ENCODE measurements at regions not wholly inside any gene's neighbourhood (a gene's known extent, or its start where the extent isn't known, plus 50 kb on each side); places are given as distances from the start of the nearest gene placed in this dataset.
A peak's percentile ranks its signal among the peaks of the same experiment; 100 is the strongest.

DNA sequence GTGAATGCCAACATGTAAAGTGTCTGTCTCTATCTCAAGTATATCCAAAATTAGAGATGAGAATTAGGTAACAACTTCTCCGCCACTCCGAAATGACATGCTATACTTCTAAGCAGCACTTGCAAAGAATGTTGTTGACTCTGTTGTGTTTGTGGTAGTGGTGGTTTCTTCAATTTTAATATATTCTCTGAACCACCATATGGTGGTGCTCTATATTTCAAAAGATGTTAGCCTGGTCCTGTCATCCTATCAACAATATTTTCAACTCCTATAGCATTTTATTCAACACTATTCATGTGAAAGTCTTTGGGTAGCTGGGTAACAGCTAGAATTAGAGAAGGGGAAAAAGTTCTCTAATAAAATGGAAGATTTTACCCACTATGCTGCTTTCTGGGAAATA is 1622.8 kb upstream of the IGFBP7 start:
- ChIA-PET CTCF (ENCODE audit: unreplicated experiment) (no interaction called here), POLR2A (interaction anchor here (0.6 kb wide), 1 partner anchor 167 kb away, joined by 3 read pairs; no protein-coding TSS in a partner anchor)
- H3K79me2 ChIP-seq (ENCODE audit: insufficient read depth, low read depth, low read length) = no peaks in the 10 kb centered on the region
- intact Hi-C loops (cut with micrococcal nuclease; ENCODE audit: unreplicated experiment) = no loop called here
- no peaks in the 10 kb centered on the region for H4K20me1 ChIP-seq (ENCODE audit: insufficient read depth, low read length)
- no peaks in the 10 kb centered on the region for H3K4me1 ChIP-seq (ENCODE audit: insufficient read depth, low read length, poor library complexity, severe bottlenecking)
- no peaks in the 10 kb centered on the region for H3K9me2 ChIP-seq (ENCODE audit: insufficient read depth, low read length)
- H3K4me3 ChIP-seq (ENCODE audit: low read depth, low read length, poor library complexity, severe bottlenecking) = no peak overlapping the region
- no peaks in the 10 kb centered on the region for H3K9me3 ChIP-seq (ENCODE audit: low read length)
- H3K4me2 ChIP-seq (ENCODE audit: low read length) = no peak overlapping the region
- no peaks in the 10 kb centered on the region for H3K36me3 ChIP-seq (ENCODE audit: insufficient read depth, low read length)
- BruUV-seq (replicated peaks) = no TSS peak
- TF ChIP-seq, protein P1, sequence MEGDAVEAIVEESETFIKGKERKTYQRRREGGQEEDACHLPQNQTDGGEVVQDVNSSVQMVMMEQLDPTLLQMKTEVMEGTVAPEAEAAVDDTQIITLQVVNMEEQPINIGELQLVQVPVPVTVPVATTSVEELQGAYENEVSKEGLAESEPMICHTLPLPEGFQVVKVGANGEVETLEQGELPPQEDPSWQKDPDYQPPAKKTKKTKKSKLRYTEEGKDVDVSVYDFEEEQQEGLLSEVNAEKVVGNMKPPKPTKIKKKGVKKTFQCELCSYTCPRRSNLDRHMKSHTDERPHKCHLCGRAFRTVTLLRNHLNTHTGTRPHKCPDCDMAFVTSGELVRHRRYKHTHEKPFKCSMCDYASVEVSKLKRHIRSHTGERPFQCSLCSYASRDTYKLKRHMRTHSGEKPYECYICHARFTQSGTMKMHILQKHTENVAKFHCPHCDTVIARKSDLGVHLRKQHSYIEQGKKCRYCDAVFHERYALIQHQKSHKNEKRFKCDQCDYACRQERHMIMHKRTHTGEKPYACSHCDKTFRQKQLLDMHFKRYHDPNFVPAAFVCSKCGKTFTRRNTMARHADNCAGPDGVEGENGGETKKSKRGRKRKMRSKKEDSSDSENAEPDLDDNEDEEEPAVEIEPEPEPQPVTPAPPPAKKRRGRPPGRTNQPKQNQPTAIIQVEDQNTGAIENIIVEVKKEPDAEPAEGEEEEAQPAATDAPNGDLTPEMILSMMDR (conservative IDR thresholded peaks at IDR 0.05; ENCODE audit: low read length) = peak; percentile 37; the same call in 1 of the 2 replicates
- no peak for TF ChIP-seq EZH2phosphoT487 (IDR thresholded peaks at IDR 0.05; ENCODE audit: borderline replicate concordance, low read depth, low read length)
- no peak for DNase-seq (ENCODE audit: low spot score)
- no peak overlapping the region for H3K27ac ChIP-seq (ENCODE audit: low read depth, low read length, poor library complexity, severe bottlenecking)
- no peak overlapping the region for H2AFZ ChIP-seq (ENCODE audit: low read length)

DNA sequence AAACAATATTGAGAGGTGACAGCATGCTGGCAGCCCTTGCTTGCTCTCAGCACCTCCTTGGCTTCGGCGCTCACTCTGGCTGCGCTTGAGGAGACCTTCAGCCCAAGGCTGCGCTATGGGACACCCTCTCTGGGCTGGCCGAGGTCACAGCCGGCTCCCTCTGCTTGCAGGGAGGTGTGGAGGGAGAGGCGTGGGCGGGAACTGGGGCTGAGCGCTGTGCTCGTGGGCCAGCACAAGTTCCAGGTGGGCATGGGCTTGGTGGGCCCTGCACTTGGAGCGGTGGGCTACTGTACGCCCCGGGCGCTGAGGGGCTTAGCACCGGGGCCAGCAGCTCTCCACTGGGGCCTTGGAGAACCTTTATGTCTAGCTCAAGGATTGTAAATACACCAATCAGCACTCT is 1613.8 kb upstream of the IGFBP7 start:
- BruUV-seq (replicated peaks) = no TSS peak
- Histone ChIP-seq H3K79me2 (ENCODE audit: insufficient read depth, low read depth, low read length) (no peaks in the 10 kb centered on the region), H2AFZ (ENCODE audit: low read length) (no peak overlapping the region), H3K9me2 (ENCODE audit: insufficient read depth, low read length) (no peaks in the 10 kb centered on the region), H3K4me1 (ENCODE audit: insufficient read depth, low read length, poor library complexity, severe bottlenecking) (no peaks in the 10 kb centered on the region), H3K27ac (ENCODE audit: low read depth, low read length, poor library complexity, severe bottlenecking) (no peak overlapping the region), H4K20me1 (ENCODE audit: insufficient read depth, low read length) (no peaks in the 10 kb centered on the region), H3K4me3 (ENCODE audit: low read depth, low read length, poor library complexity, severe bottlenecking) (no peak overlapping the region), H3K4me2 (ENCODE audit: low read length) (no peak overlapping the region), H3K9me3 (ENCODE audit: low read length) (no peaks in the 10 kb centered on the region), H3K36me3 (ENCODE audit: insufficient read depth, low read length) (no peaks in the 10 kb centered on the region)
- POLR2A ChIA-PET = no interaction called here
- intact Hi-C loops (cut with micrococcal nuclease; ENCODE audit: unreplicated experiment) = no loop called here
- TF ChIP-seq EZH2phosphoT487 (IDR thresholded peaks at IDR 0.05; ENCODE audit: borderline replicate concordance, low read depth, low read length) = no peak
- TF ChIP-seq, protein P1 (conservative IDR thresholded peaks at IDR 0.05; ENCODE audit: low read length) = no peak
- DNase-seq (ENCODE audit: low spot score) = no peak
- CTCF ChIA-PET (ENCODE audit: unreplicated experiment) = no interaction called here

DNA sequence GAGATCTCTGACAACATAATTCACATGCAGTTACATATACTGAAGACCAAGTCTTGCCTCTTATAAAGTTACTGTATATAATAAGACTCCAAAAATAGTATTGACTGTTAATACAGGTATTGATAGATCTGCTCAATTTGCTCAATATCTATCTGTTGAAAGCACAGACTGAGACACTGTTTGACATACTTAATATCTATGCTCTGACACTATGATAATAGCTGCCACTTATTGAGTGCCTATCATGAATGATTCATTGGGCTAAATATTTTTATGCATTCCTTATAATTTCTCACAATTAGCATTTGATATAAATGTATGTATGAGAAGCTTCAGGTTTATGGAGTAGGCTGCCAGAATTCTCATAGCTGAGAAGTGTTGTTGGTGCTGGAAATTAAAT is 1600.9 kb upstream of the IGFBP7 start:
- CTCF ChIA-PET (ENCODE audit: unreplicated experiment) = no interaction called here
- Histone ChIP-seq H4K20me1 (ENCODE audit: insufficient read depth, low read length) (no peaks in the 10 kb centered on the region), H3K4me1 (ENCODE audit: insufficient read depth, low read length, poor library complexity, severe bottlenecking) (no peaks in the 10 kb centered on the region), H3K9me2 (ENCODE audit: insufficient read depth, low read length) (no peaks in the 10 kb centered on the region), H3K4me3 (ENCODE audit: low read depth, low read length, poor library complexity, severe bottlenecking) (no peak overlapping the region), H3K27ac (ENCODE audit: low read depth, low read length, poor library complexity, severe bottlenecking) (no peak overlapping the region), H3K4me2 (ENCODE audit: low read length) (no peak overlapping the region), H3K36me3 (ENCODE audit: insufficient read depth, low read length) (no peaks in the 10 kb centered on the region), H2AFZ (ENCODE audit: low read length) (no peak overlapping the region), H3K9me3 (ENCODE audit: low read length) (no peaks in the 10 kb centered on the region), H3K79me2 (ENCODE audit: insufficient read depth, low read depth, low read length) (no peaks in the 10 kb centered on the region)
- intact Hi-C loops (cut with micrococcal nuclease; ENCODE audit: unreplicated experiment) = no loop called here
- no TSS peak for BruUV-seq (replicated peaks)
- no peak for TF ChIP-seq EZH2phosphoT487 (IDR thresholded peaks at IDR 0.05; ENCODE audit: borderline replicate concordance, low read depth, low read length)
- TF ChIP-seq, protein P1 (conservative IDR thresholded peaks at IDR 0.05; ENCODE audit: low read length) = no peak
- POLR2A ChIA-PET = no interaction called here
- no peak for DNase-seq (ENCODE audit: low spot score)
